DMS53 treated with DMSO at 0.1 percent for 48 hours (cell line): ENCODE measurements at regions not wholly inside any gene's neighbourhood (a gene's known extent, or its start where the extent isn't known, plus 50 kb on each side); places are given as distances from the start of the nearest gene placed in this dataset.

Source experiments
- DNase-seq: peaks from one replicate; lab custom pipeline; 2025; ENCODE audit not compliant: unreplicated experiment; lab: John Stamatoyannopoulos, UW

DNA sequence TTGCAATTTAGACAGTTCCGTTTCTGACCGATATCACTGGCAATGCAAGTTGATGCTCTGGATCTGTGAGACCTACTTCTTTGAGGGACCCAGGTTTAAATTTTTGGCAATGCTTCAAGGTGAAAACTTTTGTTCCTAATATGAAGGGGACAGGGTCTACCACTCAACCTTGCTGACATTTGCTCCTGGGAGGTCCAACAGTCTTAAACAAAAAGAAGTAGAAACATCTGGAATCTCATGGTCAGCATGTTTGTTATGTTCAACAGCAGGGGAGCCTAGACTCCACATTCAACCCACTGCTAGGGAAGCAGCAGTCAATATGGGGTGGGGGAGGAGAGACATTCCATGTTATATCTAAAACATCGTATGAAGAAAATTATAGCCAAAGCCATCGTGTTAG is 196.4 kb downstream of the SIM1 start:
- DNase-seq = no peak

DNA sequence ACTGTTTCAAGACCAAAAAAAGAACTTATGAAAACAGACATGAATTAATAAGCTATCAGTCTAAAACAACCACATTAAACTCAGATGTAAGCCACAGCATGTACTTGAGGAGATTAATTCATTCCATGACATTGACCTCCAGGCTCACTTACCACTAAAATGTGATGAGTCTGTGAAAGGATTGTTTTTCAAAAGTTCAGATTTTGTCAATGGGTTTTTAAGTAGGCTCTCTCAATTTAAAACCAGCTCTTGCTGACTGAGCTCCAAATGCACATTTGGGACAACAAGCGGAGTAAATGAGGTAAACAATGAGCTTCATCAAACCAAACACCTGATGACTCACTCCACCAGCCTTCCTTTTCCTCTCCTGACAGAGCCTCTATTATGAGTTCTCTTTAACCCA is 197.0 kb downstream of the SIM1 start:
- DNase-seq = no peak

DNA sequence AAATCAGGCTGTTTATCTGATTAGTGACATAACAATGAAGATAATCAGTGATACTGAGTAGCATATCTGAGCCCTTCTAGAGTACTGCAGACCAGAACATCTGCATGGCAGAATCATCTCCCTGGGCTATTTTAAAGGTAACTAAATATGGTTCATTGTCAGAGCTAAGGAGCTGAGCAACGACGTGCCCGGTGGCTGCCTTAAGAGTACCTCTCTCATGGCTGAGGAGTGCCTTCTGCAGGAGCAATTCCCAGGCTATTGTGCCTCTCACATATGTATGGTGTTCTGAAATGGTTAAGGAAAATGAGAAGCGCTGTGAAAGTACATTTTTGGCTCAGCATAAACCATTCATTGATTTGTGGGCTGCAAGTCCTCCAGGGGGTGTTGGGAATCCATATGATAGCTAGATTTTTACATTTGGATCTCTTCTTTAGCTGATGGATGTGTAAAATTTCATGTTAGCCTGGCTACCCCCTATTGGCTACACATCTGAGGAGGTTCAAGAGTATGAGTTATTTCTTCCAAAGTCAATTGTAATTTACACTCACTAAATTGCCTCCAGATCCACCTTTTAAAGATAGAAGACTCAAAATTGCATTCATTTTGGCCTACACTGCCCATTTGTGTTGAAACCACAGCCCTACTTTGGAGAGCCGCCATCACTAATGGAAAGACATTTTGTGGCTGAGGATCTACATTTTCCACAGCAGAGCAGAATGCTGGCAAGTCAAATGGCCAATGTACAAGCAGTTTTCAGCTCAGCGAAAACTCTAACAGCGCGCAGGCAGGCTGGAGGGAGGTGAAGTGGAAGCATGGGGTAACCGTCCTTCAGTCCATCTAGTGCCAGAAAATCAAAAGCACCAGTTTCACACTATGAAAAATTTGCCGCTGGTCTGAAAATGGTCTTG is 198.0 kb downstream of the SIM1 start:
- DNase-seq = no peak

DNA sequence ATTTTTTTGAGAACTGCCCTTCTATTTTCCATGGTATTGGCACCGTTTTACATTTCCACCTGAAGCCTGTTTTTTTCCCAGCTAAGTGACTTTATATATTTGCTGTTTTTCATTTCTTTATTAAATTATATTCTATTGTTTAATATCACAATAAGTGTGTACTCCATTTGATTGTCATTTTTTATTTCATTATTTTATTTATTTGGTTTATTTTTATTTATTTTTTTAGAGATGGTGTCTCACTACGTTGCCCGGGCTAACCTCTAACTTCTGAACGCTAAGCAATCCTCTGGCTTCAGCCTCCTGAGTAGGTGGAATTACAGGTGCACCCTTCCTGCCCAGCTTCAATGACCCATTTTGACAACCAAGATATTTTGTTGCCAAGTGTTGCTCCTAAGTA is 202.6 kb downstream of the SIM1 start:
- DNase-seq = no peak

DNA sequence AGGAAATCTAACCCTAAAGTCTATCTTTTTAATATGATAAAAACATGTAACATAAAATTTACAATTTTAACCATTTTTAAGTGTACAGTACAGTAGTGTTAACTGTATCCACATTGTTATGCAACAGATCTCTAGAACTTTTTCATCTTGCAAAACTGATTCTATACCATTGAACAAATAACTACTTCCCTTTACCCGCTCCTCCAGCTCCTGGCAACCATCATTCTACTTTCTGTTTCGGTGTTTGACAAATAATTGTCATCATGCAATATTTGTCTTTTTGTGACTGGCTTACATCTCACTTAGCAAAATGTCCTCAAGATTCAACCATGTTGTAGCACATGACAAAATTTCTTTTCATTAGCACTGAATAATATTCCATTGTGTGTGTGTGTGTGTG is 203.2 kb downstream of the SIM1 start:
- no peak for DNase-seq

DNA sequence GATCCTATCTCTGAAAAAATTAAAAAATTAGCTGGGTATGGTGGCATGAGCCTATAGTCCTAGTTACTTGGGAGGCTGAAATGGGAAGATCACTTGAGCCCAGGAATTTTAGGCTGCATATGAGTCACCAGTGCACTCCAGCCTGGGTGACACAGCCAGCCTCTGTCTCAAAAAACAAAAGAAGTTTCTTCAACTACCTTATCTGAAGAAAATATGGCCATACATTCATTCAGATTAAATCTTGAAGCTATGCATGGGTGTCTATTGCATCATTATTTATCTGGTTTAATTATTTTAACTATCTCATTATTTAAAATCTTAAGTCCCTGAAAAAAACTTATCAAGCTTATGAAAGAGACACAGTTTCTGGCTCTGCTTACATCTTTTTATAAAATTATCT is 204.1 kb downstream of the SIM1 start:
- no peak for DNase-seq

DNA sequence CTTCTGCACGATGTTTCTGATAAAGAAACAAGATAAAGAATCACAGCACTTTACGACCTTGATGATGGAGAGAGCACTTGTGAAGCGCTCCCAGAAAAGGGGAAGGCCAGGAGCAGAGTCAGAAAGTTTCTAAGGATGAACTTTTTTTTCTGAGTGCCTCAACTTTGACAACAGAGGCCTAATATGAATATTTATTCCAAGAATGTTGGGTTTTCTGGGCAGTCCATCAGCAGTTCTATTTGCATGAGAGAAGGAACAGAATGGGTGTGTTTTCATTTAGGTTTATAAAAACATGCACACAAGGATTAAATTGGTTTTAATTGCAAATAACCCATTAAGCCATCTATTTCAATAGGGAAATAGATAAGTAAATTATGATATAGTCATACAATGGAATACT is 204.9 kb downstream of the SIM1 start:
- no peak for DNase-seq

DNA sequence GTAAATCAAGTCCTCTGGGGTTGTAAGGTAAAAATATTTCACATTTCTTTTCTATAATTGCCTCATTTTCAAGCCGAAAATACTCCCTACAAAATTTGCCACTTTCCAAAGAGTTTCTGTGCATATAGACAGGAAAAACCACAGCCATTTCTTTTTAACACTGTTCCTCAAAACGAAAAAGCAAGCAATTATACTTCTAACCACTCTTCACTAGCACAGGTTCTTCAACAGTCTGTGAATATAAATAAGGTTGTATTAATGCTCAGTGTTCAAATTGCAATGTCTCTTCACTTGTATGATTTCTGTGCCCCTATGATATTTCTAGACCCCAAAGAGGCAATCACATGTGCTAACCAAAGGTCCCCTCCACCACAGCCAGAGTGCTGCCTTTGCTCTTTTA is 206.0 kb downstream of the SIM1 start:
- DNase-seq = no peak

DNA sequence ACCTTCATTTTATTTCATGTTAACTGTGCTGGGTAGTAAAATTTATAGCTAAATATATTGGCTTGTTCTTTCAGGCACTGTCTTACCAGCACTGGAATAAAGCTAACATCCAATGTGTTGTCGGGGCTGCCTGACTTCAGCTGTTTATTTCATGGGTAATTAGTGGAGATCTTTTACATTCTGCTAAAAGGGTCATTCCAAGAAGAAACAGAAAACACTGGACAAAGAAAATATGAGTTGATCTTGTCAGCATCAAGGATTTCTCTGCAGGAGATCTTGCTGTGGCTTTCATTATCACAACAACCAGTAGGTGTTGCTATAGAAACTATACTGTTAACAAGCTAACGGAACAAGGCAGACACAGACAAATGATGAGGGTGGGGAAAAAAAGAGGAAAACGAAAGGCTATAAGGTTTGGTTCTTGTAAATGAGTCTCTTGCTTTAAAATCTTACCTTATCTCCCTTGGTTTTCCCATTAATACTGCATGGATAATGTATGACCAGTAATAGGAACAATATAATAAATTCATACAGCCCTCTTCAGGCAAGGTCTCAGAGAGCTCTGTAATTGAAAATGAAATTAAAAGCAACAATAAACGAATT is 206.8 kb downstream of the SIM1 start:
- DNase-seq = no peak

DNA sequence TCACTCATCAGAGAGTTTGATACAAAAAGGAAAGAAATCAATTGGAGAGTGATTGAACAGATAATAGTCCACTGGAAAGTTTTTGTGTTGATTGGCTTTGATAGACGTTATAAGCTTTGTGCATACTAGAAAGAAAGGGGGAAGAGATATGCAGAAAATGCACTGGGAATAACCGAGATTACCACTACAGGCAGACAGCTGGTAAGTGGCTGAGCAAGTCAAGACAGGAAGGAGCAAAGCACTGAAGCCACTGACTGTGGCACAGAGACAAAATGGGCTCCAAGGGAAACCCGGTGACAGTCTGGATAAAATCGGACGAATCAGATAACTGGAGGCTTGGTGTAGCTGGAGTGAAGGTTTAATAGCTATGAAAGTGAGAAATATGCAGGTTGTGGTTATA is 209.0 kb downstream of the SIM1 start:
- DNase-seq = no peak

DNA sequence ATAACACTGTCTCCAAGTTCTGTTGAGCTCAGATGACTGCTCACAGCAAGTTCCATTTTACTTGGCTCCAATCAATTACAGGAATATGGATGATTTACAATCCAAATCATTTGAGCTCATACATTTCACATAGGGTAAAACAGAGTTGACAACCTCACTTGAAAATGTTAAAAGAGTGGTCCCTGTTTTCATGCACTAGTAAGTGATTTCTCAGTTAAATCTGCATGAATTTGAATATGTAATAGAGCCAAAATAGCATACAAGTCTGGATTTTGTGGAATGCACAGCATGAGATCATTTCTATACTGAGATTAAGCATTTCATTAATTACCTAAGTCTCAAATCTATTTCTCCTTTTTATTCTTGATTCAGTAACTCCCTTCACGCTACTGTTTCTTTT is 217.6 kb downstream of the SIM1 start:
- no peak for DNase-seq

DNA sequence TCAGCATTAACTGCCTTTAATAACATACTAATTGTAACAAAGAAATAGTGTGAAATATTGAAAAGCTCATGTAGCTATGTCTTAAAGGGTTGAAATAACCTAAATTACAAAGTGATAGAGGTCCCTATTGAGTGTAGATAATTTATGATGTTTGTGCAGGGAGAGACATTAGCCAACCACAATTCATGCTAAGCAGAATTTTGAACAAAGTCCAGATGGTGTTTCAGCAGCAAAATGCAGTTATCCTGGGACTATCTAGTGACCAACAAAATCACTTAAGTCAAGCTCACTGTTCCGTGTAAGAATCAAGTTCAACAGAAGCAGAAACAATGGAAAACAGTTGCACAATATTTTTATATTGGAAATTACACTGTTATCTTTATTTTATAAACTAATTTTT is 218.5 kb downstream of the SIM1 start:
- DNase-seq = no peak

DNA sequence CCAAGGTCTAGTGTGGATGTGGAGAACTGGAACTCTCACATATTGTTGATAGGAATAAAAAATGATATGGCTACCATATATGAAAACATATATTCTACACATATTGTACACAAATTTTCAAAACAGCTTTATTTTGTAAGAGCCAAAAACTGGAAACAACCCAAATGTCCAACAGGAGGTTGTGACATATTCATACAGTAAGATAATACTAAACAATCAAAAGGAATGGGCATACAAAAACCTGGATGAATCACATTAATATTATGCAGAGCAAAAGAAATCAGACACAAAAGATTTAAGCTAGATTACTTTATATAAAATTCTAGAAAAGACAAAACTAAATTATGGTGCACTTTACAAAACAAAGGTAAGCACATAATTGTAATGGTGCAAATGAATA is 223.9 kb downstream of the SIM1 start:
- DNase-seq = no peak

DNA sequence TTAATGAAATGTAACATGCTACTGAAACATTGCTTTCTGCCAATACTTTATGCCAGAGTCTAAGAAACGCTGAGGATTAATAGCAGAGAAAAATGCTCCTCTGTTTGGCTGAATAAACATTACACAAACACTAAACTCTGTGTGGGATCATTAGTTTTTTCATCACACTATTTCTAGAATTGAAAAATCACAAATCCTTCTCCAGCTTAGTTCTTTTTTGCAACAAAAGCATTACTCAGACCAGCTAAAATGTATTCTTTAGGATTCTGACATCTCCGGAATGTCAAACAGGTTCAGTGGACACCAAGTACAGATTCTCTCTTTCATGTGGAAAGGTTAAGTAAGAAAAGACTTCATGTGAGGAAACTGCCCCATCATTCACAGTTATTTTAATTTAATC is 226.9 kb downstream of the SIM1 start:
- DNase-seq = no peak

DNA sequence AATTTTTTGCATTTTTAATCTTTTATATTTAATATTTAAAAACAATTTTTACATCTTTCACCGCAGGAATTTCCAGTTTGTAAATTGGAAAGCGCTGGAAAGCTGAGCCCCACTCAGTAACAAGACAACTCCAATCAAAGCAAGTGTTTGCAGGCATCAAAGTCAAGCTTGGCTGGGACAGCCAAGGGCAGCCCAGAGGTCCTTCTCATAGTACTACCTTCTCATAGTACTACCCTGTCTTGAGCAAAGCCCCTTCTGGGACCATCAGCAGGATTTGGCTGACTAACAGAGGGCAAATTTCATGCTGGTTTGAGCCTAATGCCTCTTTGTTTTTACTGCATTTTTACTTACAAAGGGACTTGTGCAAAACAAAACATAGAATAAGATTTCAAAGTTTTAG is 228.3 kb downstream of the SIM1 start:
- DNase-seq = no peak

DNA sequence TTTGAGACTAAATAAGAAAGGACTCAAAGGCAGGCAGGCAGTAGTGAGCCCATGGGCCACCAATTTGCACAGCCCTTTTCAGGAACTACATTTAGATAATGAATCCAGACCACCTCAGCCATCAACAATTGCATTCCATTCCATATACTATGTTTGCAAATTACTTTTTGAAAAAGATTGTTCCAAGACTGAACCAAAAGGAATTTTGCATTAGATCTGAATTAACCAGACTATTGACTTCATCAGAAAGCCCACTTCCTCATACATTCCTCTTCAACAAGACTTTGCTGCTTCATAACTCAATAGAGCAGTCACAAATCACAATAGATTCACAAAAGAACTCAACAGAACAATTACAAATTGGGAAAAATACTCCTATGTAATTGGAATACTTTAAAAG is 229.1 kb downstream of the SIM1 start:
- no peak for DNase-seq

DNA sequence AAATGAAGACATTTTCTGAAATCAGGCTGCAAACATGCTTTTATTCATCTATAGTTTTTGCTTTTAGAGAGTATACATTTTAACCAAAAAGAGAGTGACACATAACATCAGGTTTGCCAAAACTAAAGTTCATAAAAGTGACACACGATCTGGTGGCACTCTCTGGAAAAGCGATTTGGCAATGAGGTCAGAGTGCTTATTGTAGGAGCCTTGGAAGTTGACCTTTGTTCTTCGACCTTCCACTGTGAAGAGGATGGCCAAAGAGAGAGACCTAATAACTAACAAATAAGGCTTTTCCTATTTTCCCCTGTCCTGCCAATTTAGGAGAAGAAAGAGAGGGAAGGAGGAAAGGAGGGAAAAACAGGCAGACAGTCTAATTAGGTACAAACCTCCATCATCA is 230.1 kb downstream of the SIM1 start:
- no peak for DNase-seq

DNA sequence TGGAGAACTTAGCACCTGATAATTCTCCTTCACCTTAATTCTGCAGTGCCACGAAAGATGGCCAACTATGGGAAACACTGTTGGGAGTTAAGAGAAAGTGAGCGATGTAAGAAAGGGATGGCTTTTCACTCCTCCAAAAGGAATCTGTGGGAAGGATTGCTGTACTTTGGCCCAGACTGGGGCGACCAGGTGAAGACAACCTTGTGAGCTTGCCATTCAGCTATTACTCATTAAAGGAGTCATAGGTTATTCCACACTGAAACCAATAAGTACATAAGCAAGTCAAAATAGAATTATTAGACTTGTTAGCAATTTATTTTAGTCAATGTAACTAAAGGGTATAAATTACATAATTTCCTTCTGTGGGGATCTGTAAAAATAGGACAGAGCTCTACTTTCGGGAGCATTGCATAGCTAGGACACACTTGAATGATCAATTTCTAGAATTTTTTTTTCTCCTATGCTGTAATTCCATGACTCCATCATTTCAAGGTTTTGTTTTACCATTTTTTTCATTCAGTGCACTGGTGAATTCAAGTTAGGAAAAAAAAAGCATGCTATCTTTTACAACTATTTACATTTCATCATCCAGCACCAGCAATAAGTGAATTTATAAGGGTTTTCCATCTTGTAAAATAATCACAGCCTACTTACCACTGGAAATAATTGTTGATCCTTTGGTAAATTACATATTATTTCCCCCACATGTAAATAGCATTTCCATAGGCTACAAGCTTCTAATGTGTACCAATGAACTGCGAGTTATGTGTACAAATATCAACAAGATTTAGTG is 231.7 kb downstream of the SIM1 start:
- DNase-seq = no peak

DNA sequence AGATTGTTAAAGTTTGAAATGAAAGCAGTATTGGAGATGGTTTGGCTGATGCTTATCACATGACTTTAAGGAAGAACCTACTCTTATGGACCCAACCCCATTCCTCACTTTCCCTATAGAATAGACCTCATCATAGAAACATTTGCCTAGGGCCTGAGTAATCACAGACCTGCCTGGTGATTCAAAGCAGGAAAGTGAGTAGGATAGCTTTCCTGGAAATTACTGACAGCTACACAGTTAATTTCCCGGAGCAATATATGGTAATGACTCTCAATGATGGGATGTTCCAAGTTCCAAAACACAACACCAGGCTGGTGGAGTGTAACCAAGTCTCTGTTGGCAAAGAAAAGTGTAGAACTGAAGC is 233.8 kb downstream of the SIM1 start:
- DNase-seq = no peak

DNA sequence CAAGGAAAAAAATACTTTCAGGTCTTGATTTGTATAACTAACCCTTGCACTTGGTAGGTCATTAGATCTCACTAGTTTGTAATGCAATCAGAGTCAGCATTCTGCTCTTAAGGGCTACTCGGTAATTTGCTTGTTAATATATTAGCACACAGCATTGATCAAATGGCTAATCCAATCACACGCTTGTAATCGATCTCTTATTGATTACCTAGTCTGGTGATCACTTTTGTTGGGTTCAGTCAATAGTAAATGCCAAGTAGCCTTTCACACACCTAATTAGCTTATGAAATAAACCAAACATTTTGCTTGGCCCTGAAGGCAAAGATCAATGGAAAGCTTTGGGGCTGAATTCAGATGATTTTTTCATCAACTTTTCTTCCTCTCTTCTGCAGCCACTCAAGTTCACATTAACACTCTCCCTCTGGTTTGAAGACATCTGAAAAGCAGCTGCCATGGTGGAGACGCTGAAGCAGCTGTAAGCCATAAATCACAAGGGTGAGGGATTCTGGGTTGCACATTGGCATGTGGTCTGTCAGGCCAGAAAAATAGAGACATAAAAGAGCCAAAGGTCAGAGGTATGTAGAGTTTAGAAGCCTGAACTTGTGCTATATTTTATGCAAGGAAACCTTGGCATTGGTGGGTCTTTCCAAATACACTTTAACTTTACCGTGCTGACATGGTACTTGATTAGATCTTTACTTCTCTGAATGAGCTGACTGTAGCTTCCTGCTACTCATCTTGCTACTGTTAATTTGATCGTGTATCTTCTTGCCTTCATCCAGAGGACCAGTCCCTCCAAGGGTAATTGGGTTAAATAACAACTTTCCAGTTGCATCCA is 234.4 kb downstream of the SIM1 start:
- no peak for DNase-seq

DNA sequence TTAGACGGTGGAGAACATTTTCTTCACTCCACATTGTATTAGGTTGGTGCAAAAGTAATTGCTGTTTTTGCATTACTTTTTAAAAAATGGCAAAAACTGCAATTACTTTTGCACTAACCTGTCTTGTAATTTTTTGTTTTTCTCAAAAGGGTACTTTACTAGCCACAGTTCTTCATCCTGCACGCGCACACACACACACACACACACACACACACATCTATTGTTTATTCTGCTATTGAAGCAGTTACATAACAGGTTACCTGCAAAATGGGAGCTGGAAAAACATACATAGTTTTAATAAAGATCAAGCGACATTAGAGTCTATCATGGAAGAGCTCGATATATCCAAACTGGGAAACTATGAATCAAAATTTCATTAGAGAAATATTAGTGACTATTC is 235.2 kb downstream of the SIM1 start:
- DNase-seq = peak; percentile 45
